Keratinocyte (primary cell): ENCODE measurements at regions not wholly inside any gene's neighbourhood (a gene's known extent, or its start where the extent isn't known, plus 50 kb on each side); places are given as distances from the start of the nearest gene placed in this dataset.

Source experiments
- DNase-seq: peaks from one replicate; pipeline ENCODE4 v3.0.0-alpha.2; 2011; ENCODE audit warnings: low read depth, missing footprints, low spot score
- FAIRE-seq: peaks from 2 replicates; lab custom pipeline; 2011; peaks lifted over from hg19 to GRCh38; lab: Jason Lieb, UNC
- H2AFZ ChIP-seq: 2 replicates; pipeline ENCODE4 v1.6.0; 2012; ENCODE audit warnings: low read length, control low read depth, inconsistent platforms; ENCODE audit not compliant: control insufficient read depth
- H3K27ac ChIP-seq: 2 replicates; pipeline ENCODE4 v1.5.1; 2011; ENCODE audit warnings: low read length; ENCODE audit not compliant: control insufficient read depth, insufficient read depth
- H3K27me3 ChIP-seq: 3 replicates; pipeline ENCODE4 v1.6.0; 2011; ENCODE audit warnings: low read length; ENCODE audit not compliant: control insufficient read depth, insufficient read depth; ENCODE audit errors: extremely low read depth
- H3K36me3 ChIP-seq, 2 experiments: 2 replicates in 1 of 2; 3 replicates in 1 of 2; pipeline ENCODE4 v1.5.1; 2011; ENCODE audit warnings: low read length in 2 of 2, mild to moderate bottlenecking in 1 of 2; ENCODE audit not compliant: control insufficient read depth in 2 of 2, insufficient read depth in 2 of 2; ENCODE audit errors: extremely low read depth in 1 of 2
- H3K4me1 ChIP-seq: 3 replicates; pipeline ENCODE4 v1.5.1; 2011; ENCODE audit warnings: low read length; ENCODE audit not compliant: control insufficient read depth, insufficient read depth; ENCODE audit errors: extremely low read depth
- H3K4me2 ChIP-seq: 3 replicates; pipeline ENCODE4 v1.6.0; 2011; ENCODE audit warnings: low read depth, low read length; ENCODE audit not compliant: control insufficient read depth, insufficient read depth; ENCODE audit errors: extremely low read depth
- H3K4me3 ChIP-seq, 3 experiments: fragments of 200-600 bp in 1 of 3; sonication (generic) in 1 of 3; 2 replicates in 2 of 3; 3 replicates in 1 of 3; pipeline ENCODE4 v1.5.1; 2011 to 2016; ENCODE audit warnings: low read length in 3 of 3, mild to moderate bottlenecking in 3 of 3, control low read depth in 2 of 3, inconsistent platforms in 1 of 3, low read depth in 1 of 3, mixed read lengths in 1 of 3, mixed run types in 1 of 3, moderate library complexity in 1 of 3; ENCODE audit not compliant: control insufficient read depth in 2 of 3, insufficient read depth in 2 of 3; ENCODE audit errors: extremely low read depth in 1 of 3
- H3K79me2 ChIP-seq: 2 replicates; pipeline ENCODE4 v1.6.0; 2012; ENCODE audit warnings: low read length; ENCODE audit not compliant: control insufficient read depth, insufficient read depth
- H3K9ac ChIP-seq: 3 replicates; pipeline ENCODE4 v1.6.0; 2011; ENCODE audit warnings: low read length; ENCODE audit not compliant: control insufficient read depth, insufficient read depth; ENCODE audit errors: extremely low read depth
- H3K9me1 ChIP-seq: 3 replicates; pipeline ENCODE4 v1.6.0; 2011; ENCODE audit warnings: low read length; ENCODE audit not compliant: control insufficient read depth, insufficient read depth; ENCODE audit errors: extremely low read depth
- H3K9me3 ChIP-seq: 2 replicates; pipeline ENCODE4 v1.5.1; 2012; ENCODE audit warnings: low read depth, low read length; ENCODE audit not compliant: control insufficient read depth
- H4K20me1 ChIP-seq: 3 replicates; pipeline ENCODE4 v1.6.0; 2011; ENCODE audit warnings: low read length; ENCODE audit not compliant: control insufficient read depth, insufficient read depth; ENCODE audit errors: extremely low read depth
- CTCF ChIP-seq, 3 experiments: IDR thresholded peaks in 1 of 3; conservative IDR thresholded peaks in 1 of 3; optimal IDR thresholded peaks in 1 of 3; 2 replicates in 2 of 3; 3 replicates in 1 of 3; pipeline versions ENCODE3 to v1.5.1; 2011; ENCODE audit warnings: low read length in 3 of 3, mild to moderate bottlenecking in 3 of 3, moderate library complexity in 2 of 3, control low read depth in 1 of 3, inconsistent platforms in 1 of 3; ENCODE audit not compliant: insufficient read depth in 2 of 3; ENCODE audit errors: extremely low read depth in 1 of 3
- EZH2 ChIP-seq: IDR thresholded peaks from one replicate; pipeline ENCODE4 v1.6.1; 2012; ENCODE audit warnings: inconsistent platforms, mild to moderate bottlenecking, low read length, moderate library complexity
- dilution Hi-C: fragments of 300-500 bp; cut with MboI; formaldehyde crosslinking; loops from one replicate; pipeline ENCODE4 v1.7.0; 2020; ENCODE audit warnings: low sequenced_read_pairs; ENCODE audit not compliant: extremely low pct_ligation_motif_present

GRCh38 chrX:17913801-17914200 is 52.7 kb upstream of the RAI2 start:
- Histone ChIP-seq H2AFZ (no peak overlapping the region), H4K20me1 (no peaks in the 10 kb centered on the region), H3K9me3 (no peaks in the 10 kb centered on the region), H3K27ac (no peak overlapping the region), H3K4me2 (no peak overlapping the region), H3K27me3 (peaks cover 4% of the 10 kb centered on the region), H3K9me1 (no peaks in the 10 kb centered on the region), H3K4me3 (no peak overlapping the region), H3K79me2 (no peaks in the 10 kb centered on the region), H3K4me1 (no peaks in the 10 kb centered on the region), H3K9ac (no peak overlapping the region), H3K36me3 (no peaks in the 10 kb centered on the region)
- TF ChIP-seq EZH2 (no peak), CTCF (optimal IDR thresholded peaks at IDR 0.05 in 1 of 3, IDR thresholded peaks at IDR 0.05 in 1 of 3, conservative IDR thresholded peaks at IDR 0.05 in 1 of 3; ENCODE audit: extremely low read depth in 1 of 3, insufficient read depth in 2 of 3, low read length in 3 of 3) (no peak)
- dilution Hi-C loops, result no loop called here
- FAIRE-seq, result no peak
- no peak for DNase-seq
